ENCODE measurements at regions not wholly inside any gene's neighbourhood (a gene's known extent, or its start where the extent isn't known, plus 50 kb on each side); places are given as distances from the start of the nearest gene placed in this dataset.

DNA sequence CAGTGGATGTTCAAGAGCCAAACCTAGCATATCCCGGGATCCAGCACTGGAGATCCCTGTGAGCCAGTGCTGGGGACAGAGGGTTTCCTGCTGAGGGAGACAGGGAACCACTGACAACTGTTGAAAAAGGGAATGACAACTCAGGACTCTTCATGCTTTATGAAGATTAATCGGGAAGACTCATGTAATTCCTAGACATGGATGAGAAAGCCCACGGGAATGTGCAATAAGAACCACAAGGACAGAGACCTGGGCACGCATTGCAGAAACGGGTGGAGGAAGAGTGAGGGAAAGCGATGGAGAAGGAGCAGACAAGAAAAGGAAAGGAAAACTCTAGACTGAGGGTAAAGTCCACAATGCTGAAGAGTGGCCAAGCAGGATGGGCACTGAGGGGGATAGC, 296.0 kb downstream of the PCNX1 start:
- Histone ChIP-seq H3K36me3 (ENCODE audit: control insufficient read depth, insufficient read depth, low read length) (no peaks in the 10 kb centered on the region), H3K27ac (ENCODE audit: low read length) (no peak overlapping the region), H3K4me3 (ENCODE audit: low read length) (no peak overlapping the region), H3K4me1 (ENCODE audit: control insufficient read depth, insufficient read depth, low read length) (no peaks in the 10 kb centered on the region), H3K27me3 (ENCODE audit: control insufficient read depth, insufficient read depth, low read length) (no peaks in the 10 kb centered on the region), H3K9me3 (ENCODE audit: control insufficient read depth, insufficient read depth, low read length) (no peaks in the 10 kb centered on the region)
- intact Hi-C loops (cut with micrococcal nuclease): no loop called here
- Mint-ChIP-seq H3K4me1 (no peaks in the 10 kb centered on the region), H3K36me3 (no peaks in the 10 kb centered on the region), H3K27me3 (ENCODE audit: low read depth in 2 of 2) (peaks cover 0 to 11% of the 10 kb centered on the region in 2 donors), H3K27ac (no peak overlapping the region), H3K9me3 (no peaks in the 10 kb centered on the region), H3K4me3 (no peak overlapping the region)
- no peak for ATAC-seq
- TF ChIP-seq, protein P1, sequence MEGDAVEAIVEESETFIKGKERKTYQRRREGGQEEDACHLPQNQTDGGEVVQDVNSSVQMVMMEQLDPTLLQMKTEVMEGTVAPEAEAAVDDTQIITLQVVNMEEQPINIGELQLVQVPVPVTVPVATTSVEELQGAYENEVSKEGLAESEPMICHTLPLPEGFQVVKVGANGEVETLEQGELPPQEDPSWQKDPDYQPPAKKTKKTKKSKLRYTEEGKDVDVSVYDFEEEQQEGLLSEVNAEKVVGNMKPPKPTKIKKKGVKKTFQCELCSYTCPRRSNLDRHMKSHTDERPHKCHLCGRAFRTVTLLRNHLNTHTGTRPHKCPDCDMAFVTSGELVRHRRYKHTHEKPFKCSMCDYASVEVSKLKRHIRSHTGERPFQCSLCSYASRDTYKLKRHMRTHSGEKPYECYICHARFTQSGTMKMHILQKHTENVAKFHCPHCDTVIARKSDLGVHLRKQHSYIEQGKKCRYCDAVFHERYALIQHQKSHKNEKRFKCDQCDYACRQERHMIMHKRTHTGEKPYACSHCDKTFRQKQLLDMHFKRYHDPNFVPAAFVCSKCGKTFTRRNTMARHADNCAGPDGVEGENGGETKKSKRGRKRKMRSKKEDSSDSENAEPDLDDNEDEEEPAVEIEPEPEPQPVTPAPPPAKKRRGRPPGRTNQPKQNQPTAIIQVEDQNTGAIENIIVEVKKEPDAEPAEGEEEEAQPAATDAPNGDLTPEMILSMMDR (IDR thresholded peaks at IDR 0.05): no peak
- no peak for DNase-seq
- WGBS (ENCODE audit: insufficient coverage): 93% methylated on average over 6 of the region's 6 CpGs

DNA sequence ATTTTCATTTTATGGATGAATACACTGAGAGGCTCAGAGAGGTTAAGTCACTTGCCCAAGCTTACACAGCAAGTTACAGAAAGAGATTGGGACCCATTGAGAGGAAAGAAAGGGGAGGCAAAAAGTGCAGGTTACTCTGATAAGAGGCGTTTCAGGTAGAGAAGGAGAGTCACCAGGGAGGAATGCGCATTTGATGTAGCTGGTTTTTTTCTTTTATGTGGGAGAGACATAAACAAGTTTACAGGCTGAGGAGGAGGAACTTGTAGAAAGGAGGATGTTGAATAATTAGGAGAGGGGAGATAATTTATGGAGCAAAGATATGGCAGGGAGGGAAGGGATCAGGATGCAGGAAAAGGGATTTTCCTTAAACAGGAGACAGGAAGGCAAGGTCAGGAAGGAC, 297.0 kb downstream of the PCNX1 start:
- Histone ChIP-seq H3K27me3 (ENCODE audit: control insufficient read depth, insufficient read depth, low read length) (no peaks in the 10 kb centered on the region), H3K4me1 (ENCODE audit: control insufficient read depth, insufficient read depth, low read length) (no peaks in the 10 kb centered on the region), H3K36me3 (ENCODE audit: control insufficient read depth, insufficient read depth, low read length) (no peaks in the 10 kb centered on the region), H3K27ac (ENCODE audit: low read length) (no peak overlapping the region), H3K4me3 (ENCODE audit: low read length) (no peak overlapping the region), H3K9me3 (ENCODE audit: control insufficient read depth, insufficient read depth, low read length) (no peaks in the 10 kb centered on the region)
- Mint-ChIP-seq H3K4me3 (no peak overlapping the region), H3K36me3 (no peaks in the 10 kb centered on the region), H3K4me1 (no peaks in the 10 kb centered on the region), H3K27me3 (ENCODE audit: low read depth in 2 of 2) (peaks cover 0 to 11% of the 10 kb centered on the region in 2 donors), H3K9me3 (no peaks in the 10 kb centered on the region), H3K27ac (no peak overlapping the region)
- ATAC-seq (no peak), DNase-seq (no peak)
- intact Hi-C loops (cut with micrococcal nuclease): no loop called here
- TF ChIP-seq, protein P1 (IDR thresholded peaks at IDR 0.05): no peak
- WGBS (ENCODE audit: insufficient coverage): 85% methylated on average over 2 of the region's 2 CpGs

DNA sequence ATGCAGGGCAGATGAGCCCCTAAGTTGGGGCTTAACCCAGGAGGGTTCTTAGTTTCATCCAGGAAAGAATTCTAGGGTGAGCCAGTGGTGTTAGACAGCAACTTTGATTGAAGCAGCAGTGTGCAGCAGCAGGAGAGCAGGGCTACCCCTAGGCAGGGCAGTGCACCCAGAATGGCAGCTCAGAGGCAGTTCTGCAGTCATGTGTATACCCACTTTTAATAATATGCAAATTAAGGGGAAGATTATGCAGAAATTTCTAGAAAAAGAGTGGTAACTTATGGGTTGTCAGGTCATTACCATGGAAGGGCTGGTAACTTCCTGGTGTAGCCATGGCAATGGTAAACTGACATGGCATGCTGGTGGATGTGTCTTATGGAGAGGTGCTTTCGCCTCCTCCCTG, 297.5 kb downstream of the PCNX1 start:
- Mint-ChIP-seq H3K27me3 (ENCODE audit: low read depth in 2 of 2) (peaks cover 0 to 11% of the 10 kb centered on the region in 2 donors), H3K9me3 (no peaks in the 10 kb centered on the region), H3K4me3 (no peak overlapping the region), H3K36me3 (no peaks in the 10 kb centered on the region), H3K27ac (no peak overlapping the region), H3K4me1 (no peaks in the 10 kb centered on the region)
- no peak for DNase-seq
- no peak for ATAC-seq
- Histone ChIP-seq H3K4me1 (ENCODE audit: control insufficient read depth, insufficient read depth, low read length) (no peaks in the 10 kb centered on the region), H3K36me3 (ENCODE audit: control insufficient read depth, insufficient read depth, low read length) (no peaks in the 10 kb centered on the region), H3K9me3 (ENCODE audit: control insufficient read depth, insufficient read depth, low read length) (no peaks in the 10 kb centered on the region), H3K4me3 (ENCODE audit: low read length) (no peak overlapping the region), H3K27ac (ENCODE audit: low read length) (no peak overlapping the region), H3K27me3 (ENCODE audit: control insufficient read depth, insufficient read depth, low read length) (no peaks in the 10 kb centered on the region)
- 92% methylated on average over 1 of the region's 1 CpG for WGBS (ENCODE audit: insufficient coverage)
- intact Hi-C loops (cut with micrococcal nuclease): no loop called here
- TF ChIP-seq, protein P1 (IDR thresholded peaks at IDR 0.05): no peak

DNA sequence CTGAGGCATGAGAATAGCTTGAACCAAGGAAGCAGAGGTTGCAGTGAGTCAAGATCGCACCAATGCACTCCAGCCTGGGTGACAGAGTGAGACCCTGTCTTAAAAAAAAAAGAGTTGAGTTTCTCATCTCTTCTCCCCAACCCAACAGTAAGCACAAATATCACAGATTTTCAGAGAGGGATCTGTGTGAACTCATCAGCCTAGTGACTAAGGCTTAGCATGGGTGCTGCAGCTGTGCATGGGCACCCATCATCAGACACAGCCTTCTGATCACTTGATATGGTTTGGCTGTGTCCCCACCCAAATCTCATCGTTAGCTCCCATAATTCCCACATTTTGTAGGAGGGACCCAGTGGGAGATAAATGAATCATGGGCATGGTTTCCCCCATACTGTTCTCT, 298.9 kb downstream of the PCNX1 start:
- no peak overlapping the region for H3K27ac ChIP-seq (ENCODE audit: low read length)
- no peak overlapping the region for H3K4me3 ChIP-seq (ENCODE audit: low read length)
- H3K4me3 Mint-ChIP-seq: no peak overlapping the region
- TF ChIP-seq, protein P1 (IDR thresholded peaks at IDR 0.05): no peak
- peaks cover 0 to 17% of the 10 kb centered on the region in 2 donors for H3K27me3 Mint-ChIP-seq (ENCODE audit: low read depth in 2 of 2)
- no peak for DNase-seq
- H3K4me1 ChIP-seq (ENCODE audit: control insufficient read depth, insufficient read depth, low read length): no peaks in the 10 kb centered on the region
- no peaks in the 10 kb centered on the region for H3K36me3 ChIP-seq (ENCODE audit: control insufficient read depth, insufficient read depth, low read length)
- intact Hi-C loops (cut with micrococcal nuclease): no loop called here
- no peaks in the 10 kb centered on the region for H3K9me3 ChIP-seq (ENCODE audit: control insufficient read depth, insufficient read depth, low read length)
- no peaks in the 10 kb centered on the region for H3K9me3 Mint-ChIP-seq
- no peaks in the 10 kb centered on the region for H3K4me1 Mint-ChIP-seq
- H3K36me3 Mint-ChIP-seq: no peaks in the 10 kb centered on the region
- no peak for ATAC-seq
- H3K27ac Mint-ChIP-seq: no peak overlapping the region
- H3K27me3 ChIP-seq (ENCODE audit: control insufficient read depth, insufficient read depth, low read length): no peaks in the 10 kb centered on the region
- 100% methylated on average over 1 of the region's 2 CpGs for WGBS (ENCODE audit: insufficient coverage)
